ENCODE measurements at regions not wholly inside any gene's neighbourhood (a gene's known extent, or its start where the extent isn't known, plus 50 kb on each side); places are given as distances from the start of the nearest gene placed in this dataset.

DNA sequence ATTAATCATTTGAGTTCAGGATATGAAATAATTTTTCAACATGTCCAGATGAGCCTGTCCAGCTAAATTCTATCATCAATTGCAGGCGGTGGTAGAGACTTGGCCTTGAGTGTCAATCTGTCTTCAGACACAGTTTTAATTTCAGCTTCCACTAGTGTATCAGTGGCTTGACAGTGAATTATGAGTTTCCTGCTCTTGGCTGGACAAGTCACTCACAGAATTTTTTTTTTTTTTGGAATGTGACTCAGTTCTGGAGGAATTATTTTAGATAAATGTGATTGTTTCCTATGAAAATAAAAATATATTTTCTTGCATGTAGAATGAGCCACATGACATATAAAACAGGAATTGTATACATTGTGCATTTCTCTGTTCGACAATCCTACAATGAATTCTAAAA, 319.9 kb upstream of the AKR1E2 start:
- TF ChIP-seq, protein P1, sequence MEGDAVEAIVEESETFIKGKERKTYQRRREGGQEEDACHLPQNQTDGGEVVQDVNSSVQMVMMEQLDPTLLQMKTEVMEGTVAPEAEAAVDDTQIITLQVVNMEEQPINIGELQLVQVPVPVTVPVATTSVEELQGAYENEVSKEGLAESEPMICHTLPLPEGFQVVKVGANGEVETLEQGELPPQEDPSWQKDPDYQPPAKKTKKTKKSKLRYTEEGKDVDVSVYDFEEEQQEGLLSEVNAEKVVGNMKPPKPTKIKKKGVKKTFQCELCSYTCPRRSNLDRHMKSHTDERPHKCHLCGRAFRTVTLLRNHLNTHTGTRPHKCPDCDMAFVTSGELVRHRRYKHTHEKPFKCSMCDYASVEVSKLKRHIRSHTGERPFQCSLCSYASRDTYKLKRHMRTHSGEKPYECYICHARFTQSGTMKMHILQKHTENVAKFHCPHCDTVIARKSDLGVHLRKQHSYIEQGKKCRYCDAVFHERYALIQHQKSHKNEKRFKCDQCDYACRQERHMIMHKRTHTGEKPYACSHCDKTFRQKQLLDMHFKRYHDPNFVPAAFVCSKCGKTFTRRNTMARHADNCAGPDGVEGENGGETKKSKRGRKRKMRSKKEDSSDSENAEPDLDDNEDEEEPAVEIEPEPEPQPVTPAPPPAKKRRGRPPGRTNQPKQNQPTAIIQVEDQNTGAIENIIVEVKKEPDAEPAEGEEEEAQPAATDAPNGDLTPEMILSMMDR (IDR thresholded peaks at IDR 0.05): no peak
- TF ChIP-seq SIN3A (IDR thresholded peaks at IDR 0.05; ENCODE audit: borderline replicate concordance, insufficient read depth, low read depth, low read length): no peak

Data from Panc1 (cell line).